Ovary (tissue), 7 donors: ENCODE measurements at regions not wholly inside any gene's neighbourhood (a gene's known extent, or its start where the extent isn't known, plus 50 kb on each side); places are given as distances from the start of the nearest gene placed in this dataset.

ENCODE experiments used
- DNase-seq, 5 donors: peaks; one replicate each; pipeline ENCODE4 v3.0.0-alpha.2; 2019 to 2020
- H3K27ac ChIP-seq, 2 donors: fragments of 200-600 bp; one replicate each; pipeline versions ENCODE4 v1.5.1 to v1.8.0; 2019 to 2022
- H3K27me3 ChIP-seq: fragments of 200-600 bp; one replicate; pipeline ENCODE4 v1.8.0; 2022
- H3K36me3 ChIP-seq: fragments of 200-600 bp; sonication (generic); one replicate; pipeline ENCODE4 v1.5.1; 2019
- H3K4me1 ChIP-seq: one replicate; pipeline ENCODE4 v1.8.1; 2013; ENCODE audit warnings: mild to moderate bottlenecking, moderate library complexity; ENCODE audit not compliant: insufficient read depth
- H3K4me3 ChIP-seq: fragments of 200-600 bp; sonication (generic); one replicate; pipeline ENCODE4 v1.5.1; 2017
- H3K9me3 ChIP-seq, 2 donors: fragments of 200-600 bp in 1 of 2; sonication (generic) in 1 of 2; one replicate each; pipeline versions ENCODE4 v1.5.1 to v1.8.1; 2013 to 2019; ENCODE audit warnings: mild to moderate bottlenecking in 1 of 2, moderate library complexity in 1 of 2
- EP300 ChIP-seq: sonication (generic); formaldehyde crosslinking; IDR thresholded peaks from one replicate; pipeline ENCODE4 v1.6.1; 2017; ENCODE audit warnings: antibody characterized with exemption
- POLR2A ChIP-seq: fragments of 450-650 bp; IDR thresholded peaks from one replicate; pipeline ENCODE4 v1.6.1; 2017; ENCODE audit warnings: antibody characterized with exemption, mild to moderate bottlenecking, moderate library complexity
- WGBS, 3 donors: extraction: QIAGEN DNeasy Blood & Tissue Kit in 1 of 3; methylation state at CpG; one replicate each; pipeline versions ENCODE4 v1.1.5 to v1.1.7; 2013 to 2017; 5-methylcytosine and 5-hydroxymethylcytosine counted together
- intact Hi-C, 4 donors: fragments of 100-400 bp; cut with DNase I; formaldehyde crosslinking; loops; one replicate each; pipeline versions ENCODE4 v1.11.0 to v1.15.1; 2022 to 2023
- TF ChIP-seq, protein P1 (sequence below), 3 donors: fragments of 450-650 bp in 2 of 3; fragments of 200-600 bp in 1 of 3; IDR thresholded peaks; one replicate each; pipeline versions ENCODE4 v1.5.1 to v1.8.0; 2016 to 2022; ENCODE audit warnings: antibody characterized with exemption in 3 of 3, mild to moderate bottlenecking in 1 of 3
- donor health status: DM: no; HTN: no; CAD: no; lungs with moderate emphysema.
- donor health status: DM: no; HTN: no; CAD: no.
- donor health status: Bipolar disorder and iron deficiency.
- donor health status: DM: no; HTN: no; CAD: no.
- donor health status: DM: yes; HTN: yes; CAD: no.

DNA sequence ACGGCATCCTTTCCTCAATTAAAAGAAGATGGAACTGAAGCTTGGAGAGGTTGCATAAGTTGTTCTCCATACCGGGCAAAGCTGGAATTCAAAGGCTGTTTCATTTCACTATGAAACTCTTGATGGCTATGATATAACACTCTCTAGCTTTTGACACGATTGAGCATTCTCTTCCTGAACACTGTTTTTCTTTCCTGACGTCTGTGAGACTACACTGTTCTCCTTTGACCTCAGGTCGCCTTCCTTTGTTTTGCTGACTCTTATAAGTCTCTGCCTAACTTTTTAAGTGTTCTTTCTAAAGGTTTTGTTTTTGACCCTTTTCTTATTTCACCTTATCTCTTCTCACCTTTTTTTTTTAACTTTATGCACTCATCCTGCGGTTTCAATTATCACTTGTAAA, 261.8 kb upstream of the LINC00305 start:
- Histone ChIP-seq H3K27me3 (no peaks in the 10 kb centered on the region), H3K4me3 (no peak overlapping the region), H3K9me3 (no peaks in the 10 kb centered on the region), H3K27ac (no peak overlapping the region), H3K36me3 (no peaks in the 10 kb centered on the region), H3K4me1 (no peaks in the 10 kb centered on the region)
- intact Hi-C loops = loop anchor here in 1 of 4 donors (10.0 kb wide), 1 partner anchor 1316 kb away; no protein-coding TSS in a partner anchor
- TF ChIP-seq EP300 = no peak
- TF ChIP-seq POLR2A = no peak
- TF ChIP-seq, protein P1, sequence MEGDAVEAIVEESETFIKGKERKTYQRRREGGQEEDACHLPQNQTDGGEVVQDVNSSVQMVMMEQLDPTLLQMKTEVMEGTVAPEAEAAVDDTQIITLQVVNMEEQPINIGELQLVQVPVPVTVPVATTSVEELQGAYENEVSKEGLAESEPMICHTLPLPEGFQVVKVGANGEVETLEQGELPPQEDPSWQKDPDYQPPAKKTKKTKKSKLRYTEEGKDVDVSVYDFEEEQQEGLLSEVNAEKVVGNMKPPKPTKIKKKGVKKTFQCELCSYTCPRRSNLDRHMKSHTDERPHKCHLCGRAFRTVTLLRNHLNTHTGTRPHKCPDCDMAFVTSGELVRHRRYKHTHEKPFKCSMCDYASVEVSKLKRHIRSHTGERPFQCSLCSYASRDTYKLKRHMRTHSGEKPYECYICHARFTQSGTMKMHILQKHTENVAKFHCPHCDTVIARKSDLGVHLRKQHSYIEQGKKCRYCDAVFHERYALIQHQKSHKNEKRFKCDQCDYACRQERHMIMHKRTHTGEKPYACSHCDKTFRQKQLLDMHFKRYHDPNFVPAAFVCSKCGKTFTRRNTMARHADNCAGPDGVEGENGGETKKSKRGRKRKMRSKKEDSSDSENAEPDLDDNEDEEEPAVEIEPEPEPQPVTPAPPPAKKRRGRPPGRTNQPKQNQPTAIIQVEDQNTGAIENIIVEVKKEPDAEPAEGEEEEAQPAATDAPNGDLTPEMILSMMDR (IDR thresholded peaks at IDR 0.05) = no peak
- DNase-seq = no peak
- WGBS, 3 donors = 58 to 67% (median 66%) methylated on average over 6 of the region's 6 CpGs

DNA sequence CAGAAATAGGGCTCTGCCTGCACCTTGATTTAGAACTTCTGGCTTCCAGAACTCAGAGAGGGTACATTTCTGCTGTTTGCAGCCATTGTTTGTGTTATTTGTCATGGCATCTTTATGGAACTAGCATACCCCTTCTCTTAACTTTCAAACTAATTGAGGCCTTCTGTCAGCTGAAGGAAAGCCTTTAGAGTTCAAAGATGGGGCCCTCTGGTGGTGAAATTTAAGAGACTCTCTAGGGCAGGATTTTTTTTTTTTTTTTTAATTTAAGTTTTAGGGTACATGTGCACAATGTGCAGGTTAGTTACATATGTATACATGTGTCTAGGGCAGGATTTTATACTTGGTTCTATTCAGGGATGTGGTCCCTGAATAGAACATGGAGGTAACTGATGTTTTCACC, 260.6 kb upstream of the LINC00305 start:
- DNase-seq = no peak
- Histone ChIP-seq H3K4me3 (no peak overlapping the region), H3K36me3 (no peaks in the 10 kb centered on the region), H3K27me3 (no peaks in the 10 kb centered on the region), H3K9me3 (no peaks in the 10 kb centered on the region), H3K4me1 (no peaks in the 10 kb centered on the region), H3K27ac (no peak overlapping the region)
- intact Hi-C loops = no loop called here
- TF ChIP-seq, protein P1 (IDR thresholded peaks at IDR 0.05) = no peak
- TF ChIP-seq POLR2A (no peak), EP300 (no peak)

DNA sequence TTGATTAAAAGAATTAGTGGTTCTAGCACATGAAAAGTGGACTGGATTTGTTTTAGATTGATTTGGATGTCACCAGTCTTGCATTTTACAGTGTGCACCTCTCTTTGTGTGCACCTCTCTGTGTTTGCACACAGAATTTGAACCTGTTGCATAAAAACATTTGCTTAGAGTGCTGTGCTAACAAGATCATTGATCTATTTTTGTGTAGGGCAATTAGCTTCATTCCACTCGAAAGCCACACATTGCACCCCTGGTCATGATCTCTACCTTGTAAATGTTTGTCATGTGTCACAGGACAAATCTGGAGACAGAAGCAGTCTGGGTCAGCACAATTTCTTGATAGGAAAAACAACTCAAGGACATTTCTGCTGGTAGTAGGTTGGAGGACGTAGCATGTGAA, 258.7 kb upstream of the LINC00305 start:
- Histone ChIP-seq H3K9me3 (no peaks in the 10 kb centered on the region), H3K36me3 (no peaks in the 10 kb centered on the region), H3K4me1 (no peaks in the 10 kb centered on the region), H3K27me3 (no peaks in the 10 kb centered on the region), H3K4me3 (no peak overlapping the region), H3K27ac (no peak overlapping the region)
- DNase-seq = no peak
- TF ChIP-seq EP300 (no peak), POLR2A (no peak)
- TF ChIP-seq, protein P1 (IDR thresholded peaks at IDR 0.05) = no peak
- WGBS, 3 donors = 77 to 81% (median 81%) methylated on average over 2 of the region's 2 CpGs
- intact Hi-C loops = no loop called here

DNA sequence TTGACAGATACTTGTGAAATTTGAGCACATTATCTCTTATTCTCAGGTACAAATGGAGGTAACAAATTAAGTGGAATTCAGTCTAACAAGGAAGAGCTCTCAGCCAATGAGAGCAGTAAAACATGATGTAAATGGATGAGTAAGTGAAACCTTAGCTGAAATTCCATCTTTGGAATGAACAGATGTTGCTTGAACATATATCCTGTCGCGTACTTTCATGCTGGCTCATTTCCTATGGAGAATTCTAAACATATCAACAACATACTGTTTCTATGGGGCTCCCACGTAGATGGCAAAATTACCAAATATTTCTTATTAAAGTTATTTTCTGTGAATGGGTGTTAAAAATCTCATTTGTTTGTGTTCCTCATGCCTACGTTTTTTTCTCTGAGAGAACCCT, 256.3 kb upstream of the LINC00305 start:
- WGBS, 3 donors = 82 to 83% (median 83%) methylated on average over 4 of the region's 4 CpGs
- Histone ChIP-seq H3K4me1 (no peaks in the 10 kb centered on the region), H3K9me3 (no peaks in the 10 kb centered on the region), H3K27me3 (no peaks in the 10 kb centered on the region), H3K4me3 (no peak overlapping the region), H3K27ac (no peak overlapping the region), H3K36me3 (no peaks in the 10 kb centered on the region)
- intact Hi-C loops = no loop called here
- TF ChIP-seq, protein P1 (IDR thresholded peaks at IDR 0.05) = no peak
- TF ChIP-seq EP300 (no peak), POLR2A (no peak)
- DNase-seq = no peak
